Right lobe of liver (tissue), 1 donor: ENCODE measurements at regions not wholly inside any gene's neighbourhood (a gene's known extent, or its start where the extent isn't known, plus 50 kb on each side); places are given as distances from the start of the nearest gene placed in this dataset.

ENCODE experiments used
- small RNA-seq, 2 experiments: library from RNA; depleted of rRNA; stranded (forward); fragments of <200 nt; gene quantifications; one replicate each; pipeline ENCODE3, GENCODE V24; 2016

Small RNAs in the stretch of these regions (small RNA-seq; reads per million reads assigned to genes)
- 0 reads per million in 2 experiments for gene AC007923.3
- 0 reads per million in 2 experiments for gene RNU6-1134P
